Thyroid gland (tissue), 4 donors: ENCODE measurements at regions not wholly inside any gene's neighbourhood (a gene's known extent, or its start where the extent isn't known, plus 50 kb on each side); places are given as distances from the start of the nearest gene placed in this dataset.

ENCODE experiments used
- DNase-seq, 2 donors: peaks; one replicate each; pipeline ENCODE4 v3.0.0-alpha.2; 2019
- H3K27ac ChIP-seq, 3 donors: fragments of 200-600 bp; sonication (generic); 1 replicate in 2 of 3; 2 replicates in 1 of 3; pipeline ENCODE4 v1.5.1; 2016 to 2019; ENCODE audit warnings: mild to moderate bottlenecking in 1 of 3, moderate library complexity in 1 of 3
- H3K27me3 ChIP-seq: fragments of 200-600 bp; sonication (generic); one replicate; pipeline ENCODE4 v1.5.1; 2019
- H3K36me3 ChIP-seq, 2 donors: fragments of 200-600 bp; sonication (generic); one replicate each; pipeline ENCODE4 v1.5.1; 2016 to 2019
- H3K4me1 ChIP-seq, 2 donors: fragments of 200-600 bp; sonication (generic); one replicate each; pipeline ENCODE4 v1.5.1; 2017 to 2019
- H3K4me3 ChIP-seq, 3 donors: fragments of 200-600 bp; sonication (generic); replicated peaks in 1 of 3; 1 replicate in 2 of 3; 2 replicates in 1 of 3; pipeline ENCODE4 v1.5.1; 2016; ENCODE audit warnings: mild to moderate bottlenecking in 1 of 3
- H3K9me3 ChIP-seq: fragments of 200-600 bp; sonication (generic); one replicate; pipeline ENCODE4 v1.5.1; 2017
- POLR2A ChIP-seq, 2 donors: fragments of 450-650 bp; IDR thresholded peaks; one replicate each; pipeline ENCODE4 v1.6.1; 2017; ENCODE audit warnings: antibody characterized with exemption in 2 of 2, mild to moderate bottlenecking in 2 of 2, moderate library complexity in 1 of 2
- WGBS, 2 donors: methylation state at CpG; one replicate each; pipeline ENCODE4 v1.1.5; 2017; 5-methylcytosine and 5-hydroxymethylcytosine counted together
- intact Hi-C: fragments of 100-400 bp; cut with DNase I; formaldehyde crosslinking; loops from one replicate; pipeline ENCODE4 v1.15.1; 2023
- TF ChIP-seq, protein P1 (sequence below), 6 experiments: fragments of 200-600 bp in 3 of 6; fragments of 450-650 bp in 3 of 6; sonication (generic) in 3 of 6; IDR thresholded peaks; one replicate each; pipeline ENCODE4 v1.5.1; 2016 to 2019; ENCODE audit warnings: antibody characterized with exemption in 6 of 6, mild to moderate bottlenecking in 2 of 6, inconsistent platforms in 1 of 6, moderate library complexity in 1 of 6

GRCh38 chr11:81857386-81857785 is 876.3 kb downstream of the FAM181B start:
- Histone ChIP-seq H3K27ac (no peak overlapping the region), H3K27me3 (no peaks in the 10 kb centered on the region), H3K4me3 (no peak overlapping the region), H3K36me3 (no peaks in the 10 kb centered on the region), H3K9me3 (no peaks in the 10 kb centered on the region), H3K4me1 (no peaks in the 10 kb centered on the region)
- intact Hi-C loops, result no loop called here
- TF ChIP-seq POLR2A (IDR thresholded peaks at IDR 0.05), result no peak
- TF ChIP-seq, protein P1, sequence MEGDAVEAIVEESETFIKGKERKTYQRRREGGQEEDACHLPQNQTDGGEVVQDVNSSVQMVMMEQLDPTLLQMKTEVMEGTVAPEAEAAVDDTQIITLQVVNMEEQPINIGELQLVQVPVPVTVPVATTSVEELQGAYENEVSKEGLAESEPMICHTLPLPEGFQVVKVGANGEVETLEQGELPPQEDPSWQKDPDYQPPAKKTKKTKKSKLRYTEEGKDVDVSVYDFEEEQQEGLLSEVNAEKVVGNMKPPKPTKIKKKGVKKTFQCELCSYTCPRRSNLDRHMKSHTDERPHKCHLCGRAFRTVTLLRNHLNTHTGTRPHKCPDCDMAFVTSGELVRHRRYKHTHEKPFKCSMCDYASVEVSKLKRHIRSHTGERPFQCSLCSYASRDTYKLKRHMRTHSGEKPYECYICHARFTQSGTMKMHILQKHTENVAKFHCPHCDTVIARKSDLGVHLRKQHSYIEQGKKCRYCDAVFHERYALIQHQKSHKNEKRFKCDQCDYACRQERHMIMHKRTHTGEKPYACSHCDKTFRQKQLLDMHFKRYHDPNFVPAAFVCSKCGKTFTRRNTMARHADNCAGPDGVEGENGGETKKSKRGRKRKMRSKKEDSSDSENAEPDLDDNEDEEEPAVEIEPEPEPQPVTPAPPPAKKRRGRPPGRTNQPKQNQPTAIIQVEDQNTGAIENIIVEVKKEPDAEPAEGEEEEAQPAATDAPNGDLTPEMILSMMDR (IDR thresholded peaks at IDR 0.05), result no peak
- no peak for DNase-seq
- WGBS, 2 donors, result 69 to 71% methylated on average over 4 of the region's 4 CpGs

- H3K9me3 ChIP-seq, result no peaks in the 10 kb centered on the region
- no peak overlapping the region for H3K4me3 ChIP-seq
- TF ChIP-seq, protein P1 (IDR thresholded peaks at IDR 0.05), result no peak
- TF ChIP-seq POLR2A (IDR thresholded peaks at IDR 0.05), result no peak
- H3K4me1 ChIP-seq, result no peaks in the 10 kb centered on the region
- H3K27ac ChIP-seq, result no peak overlapping the region
- intact Hi-C loops, result no loop called here
- WGBS, 2 donors, result 63 to 70% methylated on average over 1 of the region's 1 CpG
- no peaks in the 10 kb centered on the region for H3K36me3 ChIP-seq
- DNase-seq, result no peak
- no peaks in the 10 kb centered on the region for H3K27me3 ChIP-seq
Observed at GRCh38 chr11:81853791-81854190, 879.9 kb downstream of the FAM181B start.

GRCh38 chr11:81852896-81853295 is 880.8 kb downstream of the FAM181B start:
- no peak for DNase-seq
- no peaks in the 10 kb centered on the region for H3K27me3 ChIP-seq
- H3K9me3 ChIP-seq, result no peaks in the 10 kb centered on the region
- no peak overlapping the region for H3K4me3 ChIP-seq
- intact Hi-C loops, result no loop called here
- TF ChIP-seq, protein P1 (IDR thresholded peaks at IDR 0.05), result no peak
- no peak for TF ChIP-seq POLR2A (IDR thresholded peaks at IDR 0.05)
- H3K27ac ChIP-seq, result no peak overlapping the region
- no peaks in the 10 kb centered on the region for H3K36me3 ChIP-seq
- 56 to 77% methylated on average over 1 of the region's 1 CpG for whole genome bisulfite sequencing, 2 donors
- no peaks in the 10 kb centered on the region for H3K4me1 ChIP-seq

DNA sequence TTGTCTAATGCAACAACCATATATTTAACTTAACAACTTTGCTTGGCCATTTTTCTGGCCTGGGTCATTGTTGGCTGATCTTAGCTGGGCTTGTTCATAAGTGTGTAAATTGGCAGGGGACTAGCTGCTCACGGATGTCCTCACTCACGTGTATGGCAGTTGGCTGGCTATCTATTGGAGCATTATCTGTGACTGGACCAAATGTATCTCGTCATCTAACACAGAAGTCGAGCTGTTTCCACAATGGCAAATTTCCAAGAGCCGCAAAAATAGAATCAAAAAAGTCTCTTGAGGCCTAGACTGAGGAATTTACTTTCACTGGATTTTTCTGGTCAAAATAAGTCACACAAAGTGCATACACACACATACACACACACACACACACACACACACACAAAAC is 893.3 kb downstream of the FAM181B start:
- 55 to 62% methylated on average over 5 of the region's 5 CpGs for WGBS, 2 donors
- TF ChIP-seq, protein P1 (IDR thresholded peaks at IDR 0.05), result no peak
- TF ChIP-seq POLR2A (IDR thresholded peaks at IDR 0.05), result no peak
- no peak for DNase-seq
- no peak overlapping the region for H3K4me3 ChIP-seq
- H3K27ac ChIP-seq, result no peak overlapping the region
- no peaks in the 10 kb centered on the region for H3K4me1 ChIP-seq
- intact Hi-C loops, result no loop called here
- H3K9me3 ChIP-seq, result no peaks in the 10 kb centered on the region
- H3K27me3 ChIP-seq, result no peaks in the 10 kb centered on the region
- no peaks in the 10 kb centered on the region for H3K36me3 ChIP-seq

DNA sequence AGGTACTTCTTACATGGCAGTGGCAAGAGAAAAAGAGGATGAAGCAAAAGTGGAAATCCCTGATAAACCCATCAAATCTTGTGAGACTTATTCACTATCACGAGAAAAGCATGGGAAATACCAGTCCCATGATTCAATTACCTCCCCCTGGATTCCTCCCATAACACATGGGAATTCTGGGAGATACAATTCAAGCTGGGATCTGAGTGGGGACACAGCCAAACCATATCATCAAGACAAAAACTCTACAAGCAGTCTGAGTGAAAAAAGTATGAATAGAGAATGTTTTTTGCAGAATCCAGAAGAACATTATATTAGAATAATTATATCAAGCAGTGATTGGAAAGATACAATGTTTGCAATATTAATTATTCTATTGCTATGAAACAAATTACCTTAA is 893.7 kb downstream of the FAM181B start:
- TF ChIP-seq, protein P1 (IDR thresholded peaks at IDR 0.05), result no peak
- no peak for TF ChIP-seq POLR2A (IDR thresholded peaks at IDR 0.05)
- intact Hi-C loops, result no loop called here
- H3K9me3 ChIP-seq, result no peaks in the 10 kb centered on the region

More for the DNA sequence above, 893.7 kb downstream of the FAM181B start:
- H3K4me1 ChIP-seq, result no peaks in the 10 kb centered on the region
- 63 to 66% methylated on average over 1 of the region's 1 CpG for WGBS, 2 donors
- H3K4me3 ChIP-seq, result no peak overlapping the region
- DNase-seq, result no peak
- no peaks in the 10 kb centered on the region for H3K36me3 ChIP-seq
- H3K27me3 ChIP-seq, result no peaks in the 10 kb centered on the region
- H3K27ac ChIP-seq, result no peak overlapping the region
